ENCODE measurements at regions not wholly inside any gene's neighbourhood (a gene's known extent, or its start where the extent isn't known, plus 50 kb on each side); places are given as distances from the start of the nearest gene placed in this dataset.

DNA sequence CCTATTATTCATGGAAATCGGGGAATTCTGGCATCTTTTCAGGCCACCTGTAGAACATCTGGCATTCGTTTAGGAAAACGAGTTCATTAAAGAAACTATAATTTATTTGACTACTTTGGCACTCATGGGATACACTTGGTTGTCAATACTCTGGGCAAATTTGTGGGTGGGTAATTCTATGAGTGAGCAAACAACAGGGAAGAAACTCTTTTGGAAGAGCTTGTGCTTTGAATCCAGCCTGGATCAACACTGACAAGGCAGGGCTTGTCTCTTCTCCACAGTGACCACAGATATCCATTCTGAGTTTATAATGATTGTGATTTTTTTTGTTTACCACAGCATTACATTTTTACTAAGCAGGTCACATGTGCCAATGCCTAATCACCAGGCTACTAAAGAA lies 394.7 kb downstream of the THBS2 start:
- TF ChIP-seq, protein P1, sequence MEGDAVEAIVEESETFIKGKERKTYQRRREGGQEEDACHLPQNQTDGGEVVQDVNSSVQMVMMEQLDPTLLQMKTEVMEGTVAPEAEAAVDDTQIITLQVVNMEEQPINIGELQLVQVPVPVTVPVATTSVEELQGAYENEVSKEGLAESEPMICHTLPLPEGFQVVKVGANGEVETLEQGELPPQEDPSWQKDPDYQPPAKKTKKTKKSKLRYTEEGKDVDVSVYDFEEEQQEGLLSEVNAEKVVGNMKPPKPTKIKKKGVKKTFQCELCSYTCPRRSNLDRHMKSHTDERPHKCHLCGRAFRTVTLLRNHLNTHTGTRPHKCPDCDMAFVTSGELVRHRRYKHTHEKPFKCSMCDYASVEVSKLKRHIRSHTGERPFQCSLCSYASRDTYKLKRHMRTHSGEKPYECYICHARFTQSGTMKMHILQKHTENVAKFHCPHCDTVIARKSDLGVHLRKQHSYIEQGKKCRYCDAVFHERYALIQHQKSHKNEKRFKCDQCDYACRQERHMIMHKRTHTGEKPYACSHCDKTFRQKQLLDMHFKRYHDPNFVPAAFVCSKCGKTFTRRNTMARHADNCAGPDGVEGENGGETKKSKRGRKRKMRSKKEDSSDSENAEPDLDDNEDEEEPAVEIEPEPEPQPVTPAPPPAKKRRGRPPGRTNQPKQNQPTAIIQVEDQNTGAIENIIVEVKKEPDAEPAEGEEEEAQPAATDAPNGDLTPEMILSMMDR (IDR thresholded peaks at IDR 0.05), result no peak

DNA sequence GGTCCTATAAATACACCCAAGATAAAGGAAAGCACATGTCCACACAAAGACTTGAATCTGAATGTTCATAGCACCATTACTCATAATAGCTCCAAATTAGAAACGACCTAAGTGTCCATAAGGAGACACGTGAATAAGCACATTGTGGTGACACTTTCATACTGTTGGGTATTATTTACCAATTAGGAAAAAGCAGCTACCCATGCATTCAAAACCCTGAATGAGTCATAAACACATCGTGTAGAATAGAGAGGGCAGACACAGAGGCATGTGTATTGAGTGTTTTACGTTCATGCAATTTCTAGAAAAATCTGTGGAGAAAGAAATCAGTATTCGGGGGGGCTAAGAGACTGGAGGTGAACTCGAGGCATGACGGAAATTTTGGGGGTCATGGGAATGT lies 396.7 kb downstream of the THBS2 start:
- POLR2A ChIA-PET, result no interaction called here
- Mint-ChIP-seq H3K27ac (no peak overlapping the region), H3K36me3 (ENCODE audit: low read depth) (no peaks in the 10 kb centered on the region), H3K9me3 (no peaks in the 10 kb centered on the region), H3K4me1 (ENCODE audit: low read depth) (peaks cover 1% of the 10 kb centered on the region), H3K4me3 (no peak overlapping the region), H3K27me3 (no peaks in the 10 kb centered on the region)
- Histone ChIP-seq H3K4me1 (ENCODE audit: insufficient read depth, low read length) (peaks cover 5% of the 10 kb centered on the region), H3K4me3 (ENCODE audit: low read length) (no peak overlapping the region), H3K9me3 (ENCODE audit: control insufficient read depth in 1 of 2, insufficient read depth in 1 of 2, low read length in 2 of 2) (no peaks in the 10 kb centered on the region), H3K27ac (ENCODE audit: low read depth in 1 of 2, low read length in 2 of 2) (no peak overlapping the region), H3K36me3 (ENCODE audit: insufficient read depth, low read length) (no peaks in the 10 kb centered on the region), H3K27me3 (ENCODE audit: control insufficient read depth in 1 of 2, insufficient read depth in 2 of 2, low read length in 2 of 2) (no peaks in the 10 kb centered on the region)
- DNase-seq (no peak), ATAC-seq (ENCODE audit: poor library complexity) (no peak)
- CTCF ChIA-PET, result no interaction called here
- TF ChIP-seq, protein P1 (IDR thresholded peaks at IDR 0.05), result no peak
- intact Hi-C loops (cut with DNase I, micrococcal nuclease), result no loop called here

More for the DNA sequence above, 394.7 kb downstream of the THBS2 start:
- no peaks in the 10 kb centered on the region for H3K9me3 ChIP-seq (ENCODE audit: control insufficient read depth in 1 of 2, insufficient read depth in 1 of 2, low read length in 2 of 2)
- H3K4me1 ChIP-seq (ENCODE audit: insufficient read depth, low read length), result no peaks in the 10 kb centered on the region
- no peak for DNase-seq
- no peaks in the 10 kb centered on the region for H3K27me3 Mint-ChIP-seq
- intact Hi-C loops (cut with DNase I, micrococcal nuclease), result no loop called here
- H3K27ac ChIP-seq (ENCODE audit: low read depth in 1 of 2, low read length in 2 of 2), result no peak overlapping the region
- H3K4me1 Mint-ChIP-seq (ENCODE audit: low read depth), result no peaks in the 10 kb centered on the region
- no peaks in the 10 kb centered on the region for H3K36me3 ChIP-seq (ENCODE audit: insufficient read depth, low read length)
- ChIA-PET CTCF (no interaction called here), POLR2A (no interaction called here)
- no peaks in the 10 kb centered on the region for H3K27me3 ChIP-seq (ENCODE audit: control insufficient read depth in 1 of 2, insufficient read depth in 2 of 2, low read length in 2 of 2)
- no peaks in the 10 kb centered on the region for H3K36me3 Mint-ChIP-seq (ENCODE audit: low read depth)
- no peaks in the 10 kb centered on the region for H3K9me3 Mint-ChIP-seq
- no peak for ATAC-seq (ENCODE audit: poor library complexity)
- no peak overlapping the region for H3K27ac Mint-ChIP-seq
- H3K4me3 Mint-ChIP-seq, result no peak overlapping the region
- H3K4me3 ChIP-seq (ENCODE audit: low read length), result no peak overlapping the region

DNA sequence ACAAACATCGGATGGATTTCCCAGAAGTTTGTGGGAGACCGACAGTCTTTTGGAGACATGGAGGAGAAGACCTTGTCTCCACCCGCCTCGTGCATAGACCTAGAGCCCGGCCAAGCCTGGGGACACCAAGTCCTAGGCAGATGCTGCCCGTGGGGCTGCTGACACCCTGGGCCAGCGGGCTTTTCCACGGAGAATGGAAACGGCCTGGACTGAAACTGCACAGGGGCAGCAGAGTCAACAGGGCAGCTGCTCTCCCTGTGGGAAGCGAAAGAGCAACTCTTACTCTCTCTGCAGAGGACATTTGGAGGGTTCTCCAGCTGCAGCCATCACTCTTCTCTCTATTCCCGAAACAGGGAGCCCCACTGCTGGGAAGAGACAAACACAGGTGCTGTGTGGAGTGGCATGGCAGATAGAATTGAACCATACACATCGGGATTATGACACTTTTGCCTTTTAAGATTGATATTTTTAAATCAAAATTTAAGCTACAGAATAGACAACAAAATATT lies 401.2 kb downstream of the THBS2 start:
- H3K4me3 Mint-ChIP-seq, result no peak overlapping the region

More for the DNA sequence above, 401.2 kb downstream of the THBS2 start:
- ChIA-PET CTCF (no interaction called here), POLR2A (no interaction called here)
- TF ChIP-seq, protein P1 (IDR thresholded peaks at IDR 0.05), result no peak
- ATAC-seq (ENCODE audit: poor library complexity), result no peak
- Mint-ChIP-seq H3K36me3 (ENCODE audit: low read depth) (no peaks in the 10 kb centered on the region), H3K27me3 (no peaks in the 10 kb centered on the region), H3K27ac (no peak overlapping the region), H3K4me1 (ENCODE audit: low read depth) (peaks cover 10% of the 10 kb centered on the region), H3K9me3 (no peaks in the 10 kb centered on the region)
- Histone ChIP-seq H3K9me3 (ENCODE audit: control insufficient read depth in 1 of 2, insufficient read depth in 1 of 2, low read length in 2 of 2) (peaks cover 0 to 7% of the 10 kb centered on the region in 2 experiments), H3K4me3 (ENCODE audit: low read length) (no peak overlapping the region), H3K36me3 (ENCODE audit: insufficient read depth, low read length) (no peaks in the 10 kb centered on the region), H3K4me1 (ENCODE audit: insufficient read depth, low read length) (peaks cover 9% of the 10 kb centered on the region), H3K27me3 (ENCODE audit: control insufficient read depth in 1 of 2, insufficient read depth in 2 of 2, low read length in 2 of 2) (no peaks in the 10 kb centered on the region), H3K27ac (ENCODE audit: low read depth in 1 of 2, low read length in 2 of 2) (no peak overlapping the region)
- intact Hi-C loops (cut with DNase I, micrococcal nuclease), result no loop called here
- no peak for DNase-seq
